OCI-M2 (cell line): ENCODE measurements at regions not wholly inside any gene's neighbourhood (a gene's known extent, or its start where the extent isn't known, plus 50 kb on each side); places are given as distances from the start of the nearest gene placed in this dataset.

Experiments used
- DNase-seq: peaks from one replicate; lab custom pipeline; 2025; ENCODE audit not compliant: unreplicated experiment; lab: John Stamatoyannopoulos, UW

- DNase-seq: no peak
Measured at GRCh38 chr2:120986898-120987650, 251.4 kb downstream of the GLI2 start.

- DNase-seq: no peak
Measured at GRCh38 chr2:120988051-120988699, 252.5 kb downstream of the GLI2 start.

GRCh38 chr2:120988700-120989511 is 253.2 kb downstream of the GLI2 start:
- DNase-seq: no peak

GRCh38 chr2:120989512-120990441 is 254.1 kb downstream of the GLI2 start:
- no peak for DNase-seq

- DNase-seq: no peak
Measured at GRCh38 chr2:120990451-120990871, 254.8 kb downstream of the GLI2 start.

GRCh38 chr2:120991441-120991840 is 255.8 kb downstream of the GLI2 start:
- DNase-seq: no peak

- DNase-seq: no peak
Measured at GRCh38 chr2:120992791-120993555, 257.3 kb downstream of the GLI2 start.

- DNase-seq: no peak
Measured at GRCh38 chr2:120993661-120994060, 258.0 kb downstream of the GLI2 start.

GRCh38 chr2:120994301-120994995 is 258.8 kb downstream of the GLI2 start:
- DNase-seq: no peak

- DNase-seq: no peak
Measured at GRCh38 chr2:120995152-120995551, 259.5 kb downstream of the GLI2 start.

- DNase-seq: no peak
Measured at GRCh38 chr2:120995656-120996190, 260.1 kb downstream of the GLI2 start.

GRCh38 chr2:120999377-121000097 is 263.9 kb downstream of the GLI2 start:
- no peak for DNase-seq

GRCh38 chr2:121000804-121001203 is 265.1 kb downstream of the GLI2 start:
- no peak for DNase-seq

GRCh38 chr2:121001641-121002040 is 266.0 kb downstream of the GLI2 start:
- DNase-seq: no peak

- DNase-seq: no peak
Measured at GRCh38 chr2:121002597-121002996, 266.9 kb downstream of the GLI2 start.

GRCh38 chr2:121003391-121003790 is 267.7 kb downstream of the GLI2 start:
- no peak for DNase-seq

- no peak for DNase-seq
Measured at GRCh38 chr2:121004359-121004758, 268.7 kb downstream of the GLI2 start.

GRCh38 chr2:121004950-121005349 is 269.3 kb downstream of the GLI2 start:
- no peak for DNase-seq
